Transverse colon (tissue), 3 donors: ENCODE measurements at regions not wholly inside any gene's neighbourhood (a gene's known extent, or its start where the extent isn't known, plus 50 kb on each side); places are given as distances from the start of the nearest gene placed in this dataset.

ENCODE experiments used
- CTCF ChIP-seq, 5 experiments: fragments of 200-600 bp in 3 of 5; fragments of 450-650 bp in 2 of 5; sonication (generic) in 3 of 5; IDR thresholded peaks; 1 replicate in 2 of 5; 2 replicates in 3 of 5; pipeline ENCODE4 v1.5.1; 2016 to 2017; ENCODE audit warnings: antibody characterized with exemption in 5 of 5, inconsistent platforms in 3 of 5, mild to moderate bottlenecking in 2 of 5, moderate library complexity in 1 of 5
- POLR2A ChIP-seq: fragments of 450-650 bp; IDR thresholded peaks from one replicate; pipeline ENCODE4 v1.6.1; 2016; ENCODE audit warnings: antibody characterized with exemption, mild to moderate bottlenecking, moderate library complexity

GRCh38 chr13:22235285-22235949 is 564.5 kb downstream of the FGF9 start:
- TF ChIP-seq POLR2A (no peak), CTCF (IDR thresholded peaks at IDR 0.05) (no peak)
